Hepatocyte (in vitro differentiated cells): ENCODE measurements at regions not wholly inside any gene's neighbourhood (a gene's known extent, or its start where the extent isn't known, plus 50 kb on each side); places are given as distances from the start of the nearest gene placed in this dataset.

Source experiments
- DNase-seq: peaks from one replicate; pipeline ENCODE4 v3.0.0-alpha.2; 2016; ENCODE audit warnings: low spot score
- H2AFZ ChIP-seq: fragments of 200-600 bp; sonication (generic); 2 replicates; pipeline ENCODE4 v1.6.0; 2016; ENCODE audit warnings: antibody characterized with exemption, mild to moderate bottlenecking
- H3K27ac ChIP-seq: fragments of 200-600 bp; sonication (generic); 2 replicates; pipeline ENCODE4 v1.5.1; 2016; ENCODE audit warnings: mild to moderate bottlenecking
- H3K27me3 ChIP-seq: fragments of 200-600 bp; sonication (generic); 2 replicates; pipeline ENCODE4 v1.6.1; 2016
- H3K36me3 ChIP-seq: fragments of 200-600 bp; sonication (generic); replicated peaks from 2 replicates; pipeline ENCODE4 v1.5.1; 2016; ENCODE audit warnings: low read depth; ENCODE audit not compliant: insufficient read depth
- H3K4me1 ChIP-seq: fragments of 200-600 bp; sonication (generic); 2 replicates; pipeline ENCODE4 v1.5.1; 2016; ENCODE audit warnings: mild to moderate bottlenecking, moderate library complexity; ENCODE audit not compliant: insufficient read depth
- H3K4me2 ChIP-seq: fragments of 200-600 bp; sonication (generic); 2 replicates; pipeline ENCODE4 v1.6.0; 2016
- H3K4me3 ChIP-seq: fragments of 200-600 bp; sonication (generic); 2 replicates; pipeline ENCODE4 v1.5.1; 2016; ENCODE audit warnings: mild to moderate bottlenecking
- H3K79me2 ChIP-seq: fragments of 200-600 bp; sonication (generic); 2 replicates; pipeline ENCODE4 v1.6.0; 2017; ENCODE audit warnings: mild to moderate bottlenecking
- H3K9me2 ChIP-seq: fragments of 200-600 bp; sonication (generic); replicated peaks from 2 replicates; pipeline ENCODE4 v1.6.0; 2017; ENCODE audit warnings: mild to moderate bottlenecking; ENCODE audit not compliant: insufficient read depth
- H3K9me3 ChIP-seq: fragments of 200-600 bp; sonication (generic); 2 replicates; pipeline ENCODE4 v1.5.1; 2016; ENCODE audit warnings: low read depth, mild to moderate bottlenecking
- H4K20me1 ChIP-seq: fragments of 200-600 bp; sonication (generic); 2 replicates; pipeline ENCODE4 v1.6.0; 2016; ENCODE audit warnings: mild to moderate bottlenecking; ENCODE audit not compliant: insufficient read depth, poor library complexity, severe bottlenecking
- CTCF ChIP-seq: fragments of 200-600 bp; sonication (generic); IDR thresholded peaks from 2 replicates; pipeline ENCODE4 v1.5.1; 2016; ENCODE audit warnings: antibody characterized with exemption, mild to moderate bottlenecking; ENCODE audit not compliant: poor library complexity
- EZH2 ChIP-seq: fragments of 200-600 bp; sonication (generic); IDR thresholded peaks from 2 replicates; pipeline ENCODE4 v1.6.1; 2016; ENCODE audit warnings: antibody characterized with exemption, mild to moderate bottlenecking, borderline replicate concordance
- EZH2phosphoT487 ChIP-seq: fragments of 200-600 bp; sonication (generic); IDR thresholded peaks from one replicate; pipeline ENCODE4 v1.6.1; 2018; ENCODE audit warnings: antibody characterized with exemption, mild to moderate bottlenecking, low read depth, moderate library complexity; ENCODE audit not compliant: unreplicated experiment, severe bottlenecking
- WGBS: methylation state at CpG from one replicate; pipeline ENCODE4 v1.1.6; 2016; ENCODE audit warnings: low lambda C conversion rate; ENCODE audit errors: missing lambda C conversion rate; 5-methylcytosine and 5-hydroxymethylcytosine counted together

- H3K9me3 ChIP-seq: no peaks in the 10 kb centered on the region
- no peak overlapping the region for H2AFZ ChIP-seq
- WGBS: 83% methylated on average over 15 of the region's 15 CpGs
Observed at GRCh38 chr15:66865622-66866611, 163.9 kb downstream of the SMAD6 start.

GRCh38 chr15:66866656-66867055, 164.6 kb downstream of the SMAD6 start:
- no peaks in the 10 kb centered on the region for H3K36me3 ChIP-seq
- no peaks in the 10 kb centered on the region for H3K9me3 ChIP-seq
- H3K9me2 ChIP-seq: no peaks in the 10 kb centered on the region
- H2AFZ ChIP-seq: no peak overlapping the region
- no peaks in the 10 kb centered on the region for H3K79me2 ChIP-seq
- no peak for TF ChIP-seq EZH2phosphoT487
- TF ChIP-seq EZH2: no peak
- no peak for TF ChIP-seq CTCF
- no peaks in the 10 kb centered on the region for H3K4me1 ChIP-seq
- H3K27me3 ChIP-seq: no peaks in the 10 kb centered on the region
- H3K4me2 ChIP-seq: no peak overlapping the region
- DNase-seq: no peak
- no peak overlapping the region for H3K27ac ChIP-seq
- no peak overlapping the region for H3K4me3 ChIP-seq
- no peaks in the 10 kb centered on the region for H4K20me1 ChIP-seq
- 91% methylated on average over 6 of the region's 6 CpGs for WGBS

More at GRCh38 chr15:66865622-66866611, 163.9 kb downstream of the SMAD6 start:
- Histone ChIP-seq H3K4me3 (no peak overlapping the region), H3K4me1 (no peaks in the 10 kb centered on the region), H3K79me2 (no peaks in the 10 kb centered on the region), H3K36me3 (no peaks in the 10 kb centered on the region), H3K27me3 (no peaks in the 10 kb centered on the region), H4K20me1 (no peaks in the 10 kb centered on the region), H3K9me2 (no peaks in the 10 kb centered on the region), H3K4me2 (no peak overlapping the region), H3K27ac (no peak overlapping the region)
- TF ChIP-seq CTCF: no peak
- no peak for TF ChIP-seq EZH2phosphoT487
- no peak for TF ChIP-seq EZH2
- DNase-seq: no peak

- Histone ChIP-seq H3K4me1 (no peaks in the 10 kb centered on the region), H3K27me3 (no peaks in the 10 kb centered on the region), H3K36me3 (no peaks in the 10 kb centered on the region), H3K4me3 (no peak overlapping the region), H3K4me2 (no peak overlapping the region), H3K9me3 (no peaks in the 10 kb centered on the region), H2AFZ (no peak overlapping the region), H4K20me1 (no peaks in the 10 kb centered on the region), H3K9me2 (no peaks in the 10 kb centered on the region), H3K27ac (no peak overlapping the region), H3K79me2 (no peaks in the 10 kb centered on the region)
- TF ChIP-seq CTCF (no peak), EZH2phosphoT487 (no peak), EZH2 (no peak)
- WGBS: 71% methylated on average over 1 of the region's 1 CpG
- DNase-seq: no peak
Observed at GRCh38 chr15:66868918-66869317, 166.9 kb downstream of the SMAD6 start.
